Smooth muscle cell (in vitro differentiated cells): ENCODE measurements at regions not wholly inside any gene's neighbourhood (a gene's known extent, or its start where the extent isn't known, plus 50 kb on each side); places are given as distances from the start of the nearest gene placed in this dataset.

ENCODE experiments used
- DNase-seq: peaks from one replicate; lab custom pipeline; 2025; ENCODE audit not compliant: unreplicated experiment; lab: John Stamatoyannopoulos, UW
- H2AFZ ChIP-seq: fragments of 200-600 bp; sonication (generic); 2 replicates; pipeline ENCODE4 v1.6.0; 2016; ENCODE audit warnings: antibody characterized with exemption, low read depth, mild to moderate bottlenecking
- H3F3A ChIP-seq: fragments of 200-600 bp; sonication (generic); 2 replicates; pipeline ENCODE4 v1.6.0; 2017; ENCODE audit warnings: antibody characterized with exemption, low read depth
- H3K27ac ChIP-seq: fragments of 200-600 bp; sonication (generic); 2 replicates; pipeline ENCODE4 v1.5.1; 2016; ENCODE audit warnings: low read depth, mild to moderate bottlenecking
- H3K27me3 ChIP-seq: fragments of 200-600 bp; sonication (generic); 2 replicates; pipeline ENCODE4 v1.6.1; 2016; ENCODE audit warnings: low read depth, mild to moderate bottlenecking
- H3K36me3 ChIP-seq: fragments of 200-600 bp; sonication (generic); 2 replicates; pipeline ENCODE4 v1.5.1; 2016; ENCODE audit warnings: low read depth
- H3K4me1 ChIP-seq: fragments of 200-600 bp; sonication (generic); 2 replicates; pipeline ENCODE4 v1.5.1; 2016; ENCODE audit warnings: low read depth
- H3K4me2 ChIP-seq: fragments of 200-600 bp; sonication (generic); 2 replicates; pipeline ENCODE4 v1.6.0; 2016; ENCODE audit warnings: mild to moderate bottlenecking
- H3K4me3 ChIP-seq: fragments of 200-600 bp; sonication (generic); 2 replicates; pipeline ENCODE4 v1.5.1; 2016; ENCODE audit warnings: mild to moderate bottlenecking
- H3K79me2 ChIP-seq: fragments of 200-600 bp; sonication (generic); 2 replicates; pipeline ENCODE4 v1.6.0; 2016; ENCODE audit warnings: low read depth, mild to moderate bottlenecking
- H3K9ac ChIP-seq: fragments of 200-600 bp; sonication (generic); 2 replicates; pipeline ENCODE4 v1.6.0; 2016; ENCODE audit warnings: low read depth
- H3K9me3 ChIP-seq: fragments of 200-600 bp; sonication (generic); replicated peaks from 2 replicates; pipeline ENCODE4 v1.5.1; 2016; ENCODE audit warnings: low read depth
- H4K20me1 ChIP-seq: fragments of 200-600 bp; sonication (generic); 2 replicates; pipeline ENCODE4 v1.6.0; 2016; ENCODE audit warnings: low read depth
- CTCF ChIP-seq: fragments of 200-600 bp; sonication (generic); IDR thresholded peaks from 2 replicates; pipeline ENCODE4 v1.5.1; 2017; ENCODE audit warnings: borderline replicate concordance, mild to moderate bottlenecking, antibody characterized with exemption; ENCODE audit not compliant: insufficient read depth, poor library complexity, severe bottlenecking
- WGBS: methylation state at CpG from one replicate; pipeline ENCODE4 v1.1.7; 2016; ENCODE audit warnings: low lambda C conversion rate; 5-methylcytosine and 5-hydroxymethylcytosine counted together

GRCh38 chr22:27173530-27173929 is 516.1 kb downstream of the MIAT start:
- Histone ChIP-seq H3K4me3 (no peak overlapping the region), H3K4me1 (no peaks in the 10 kb centered on the region), H3K27ac (no peak overlapping the region), H3K79me2 (no peaks in the 10 kb centered on the region), H2AFZ (no peak overlapping the region), H3K4me2 (no peak overlapping the region), H3K27me3 (peaks cover 65% of the 10 kb centered on the region), H3F3A (no peaks in the 10 kb centered on the region), H3K9me3 (no peaks in the 10 kb centered on the region), H3K36me3 (no peaks in the 10 kb centered on the region), H4K20me1 (no peaks in the 10 kb centered on the region), H3K9ac (no peak overlapping the region)
- 76% methylated on average over 5 of the region's 5 CpGs for WGBS
- no peak for TF ChIP-seq CTCF
- DNase-seq = no peak

- Histone ChIP-seq H3F3A (no peaks in the 10 kb centered on the region), H3K36me3 (no peaks in the 10 kb centered on the region), H3K27ac (no peak overlapping the region), H3K4me1 (no peaks in the 10 kb centered on the region), H3K79me2 (no peaks in the 10 kb centered on the region), H3K4me3 (no peak overlapping the region), H3K9me3 (no peaks in the 10 kb centered on the region), H3K9ac (no peak overlapping the region), H3K27me3 (peaks cover 78% of the 10 kb centered on the region), H3K4me2 (no peak overlapping the region), H2AFZ (no peak overlapping the region), H4K20me1 (no peaks in the 10 kb centered on the region)
- TF ChIP-seq CTCF = no peak
- WGBS = 44% methylated on average over 17 of the region's 17 CpGs
- DNase-seq = no peak
Measured at GRCh38 chr22:27175021-27175838, 517.8 kb downstream of the MIAT start.

- no peak overlapping the region for H3K9ac ChIP-seq
- no peak overlapping the region for H3K4me3 ChIP-seq
- H3K79me2 ChIP-seq = no peaks in the 10 kb centered on the region
- no peaks in the 10 kb centered on the region for H3K9me3 ChIP-seq
- H3K36me3 ChIP-seq = no peaks in the 10 kb centered on the region
- no peaks in the 10 kb centered on the region for H3K4me1 ChIP-seq
- no peaks in the 10 kb centered on the region for H3F3A ChIP-seq
- TF ChIP-seq CTCF = no peak
- H3K27me3 ChIP-seq = peaks cover 78% of the 10 kb centered on the region
- no peak overlapping the region for H3K27ac ChIP-seq
- no peak overlapping the region for H2AFZ ChIP-seq
- no peak overlapping the region for H3K4me2 ChIP-seq
- H4K20me1 ChIP-seq = no peaks in the 10 kb centered on the region
- WGBS = 72% methylated on average over 2 of the region's 2 CpGs
- DNase-seq = no peak
Measured at GRCh38 chr22:27175974-27176373, 518.6 kb downstream of the MIAT start.

GRCh38 chr22:27179161-27179560 is 521.8 kb downstream of the MIAT start:
- H3K27me3 ChIP-seq = peaks cover 67% of the 10 kb centered on the region
- no peaks in the 10 kb centered on the region for H4K20me1 ChIP-seq
- H3K4me2 ChIP-seq = no peak overlapping the region
- no peaks in the 10 kb centered on the region for H3K4me1 ChIP-seq
- TF ChIP-seq CTCF = no peak
- H2AFZ ChIP-seq = no peak overlapping the region
- H3K4me3 ChIP-seq = no peak overlapping the region
- H3K9ac ChIP-seq = no peak overlapping the region
- no peak for DNase-seq
- no peaks in the 10 kb centered on the region for H3K9me3 ChIP-seq
- no peaks in the 10 kb centered on the region for H3F3A ChIP-seq
- no peaks in the 10 kb centered on the region for H3K36me3 ChIP-seq
- 95% methylated on average over 3 of the region's 3 CpGs for WGBS
- no peak overlapping the region for H3K27ac ChIP-seq
- no peaks in the 10 kb centered on the region for H3K79me2 ChIP-seq
